H1 (cell line): ENCODE measurements at regions not wholly inside any gene's neighbourhood (a gene's known extent, or its start where the extent isn't known, plus 50 kb on each side); places are given as distances from the start of the nearest gene placed in this dataset.

Experiments
- CTCF ChIA-PET: fragments of 300-600 bp; sonication (Branson Sonifier 250); formaldehyde crosslinking; loops from one replicate; lab custom pipeline; 2021; ENCODE audit not compliant: partially characterized antibody; lab: Charles Lee
- POLR2A ChIA-PET: fragments of 300-600 bp; sonication (Branson Sonifier 250); formaldehyde crosslinking; loops from one replicate; lab custom pipeline; 2021; ENCODE audit warnings: inconsistent platforms; ENCODE audit not compliant: partially characterized antibody; lab: Charles Lee
- DNase-seq, 2 experiments: peaks; one replicate each; pipeline versions ENCODE4 v3.0.0 to v3.0.0-alpha.2; 2010 to 2022; ENCODE audit warnings: low spot score in 2 of 2, low read depth in 1 of 2, mixed read lengths in 1 of 2
- FAIRE-seq: peaks from 2 replicates; lab custom pipeline; 2011; peaks lifted over from hg19 to GRCh38; lab: Jason Lieb, UNC
- H2AFZ ChIP-seq: 2 replicates; pipeline ENCODE4 v1.8.1; 2012; ENCODE audit warnings: low read length, inconsistent platforms
- H2AK5ac ChIP-seq: 2 replicates; pipeline ENCODE4 v1.6.1; 2013; ENCODE audit warnings: low read depth, low read length
- H2BK120ac ChIP-seq: replicated peaks from 2 replicates; pipeline ENCODE3; 2013; ENCODE audit warnings: low read depth, low read length, inconsistent platforms
- H2BK12ac ChIP-seq: 2 replicates; pipeline ENCODE4 v1.6.1; 2013; ENCODE audit warnings: low read depth, low read length
- H2BK15ac ChIP-seq: 2 replicates; pipeline ENCODE4 v1.6.1; 2013; ENCODE audit warnings: low read length
- H2BK20ac ChIP-seq: 2 replicates; pipeline ENCODE4 v1.6.1; 2013; ENCODE audit warnings: low read length
- H2BK5ac ChIP-seq: 2 replicates; pipeline ENCODE4 v1.6.1; 2013; ENCODE audit warnings: low read depth, low read length
- H3K14ac ChIP-seq: 2 replicates; pipeline ENCODE4 v1.6.1; 2013; ENCODE audit warnings: inconsistent platforms; ENCODE audit not compliant: insufficient read length
- H3K18ac ChIP-seq: 2 replicates; pipeline ENCODE4 v1.6.1; 2013; ENCODE audit warnings: low read length; ENCODE audit errors: extremely low read depth
- H3K23ac ChIP-seq: 2 replicates; pipeline ENCODE4 v1.6.1; 2013; ENCODE audit warnings: inconsistent platforms; ENCODE audit not compliant: insufficient read length
- H3K23me2 ChIP-seq: 2 replicates; pipeline ENCODE4 v1.6.1; 2013; ENCODE audit warnings: low read depth, low read length
- H3K27ac ChIP-seq: 2 replicates; pipeline ENCODE4 v1.6.1; 2011; ENCODE audit warnings: low read depth, low read length, inconsistent platforms
- H3K27me3 ChIP-seq, 4 experiments: replicated peaks in 1 of 4; 1 replicate in 1 of 4; 2 replicates in 3 of 4; pipeline versions ENCODE4 v1.6.1 to v1.8.1; 2011 to 2013; ENCODE audit warnings: low read length in 3 of 4, mild to moderate bottlenecking in 3 of 4, inconsistent platforms in 2 of 4, mixed read lengths in 2 of 4, moderate library complexity in 1 of 4; ENCODE audit not compliant: control insufficient read depth in 3 of 4, insufficient read depth in 3 of 4; ENCODE audit errors: extremely low read depth in 1 of 4
- H3K36me3 ChIP-seq, 4 experiments: 2 replicates each; pipeline versions ENCODE4 v1.6.1 to v1.8.1; 2011 to 2013; ENCODE audit warnings: mild to moderate bottlenecking in 4 of 4, low read length in 3 of 4, moderate library complexity in 2 of 4, control low read depth in 1 of 4, inconsistent platforms in 1 of 4; ENCODE audit not compliant: insufficient read depth in 4 of 4, control insufficient read depth in 2 of 4
- H3K4ac ChIP-seq: replicated peaks from 2 replicates; pipeline ENCODE3; 2013; ENCODE audit warnings: low read length, low read depth, mixed read lengths, inconsistent platforms; ENCODE audit not compliant: insufficient read length
- H3K4me1 ChIP-seq, 4 experiments: replicated peaks in 1 of 4; 1 replicate in 1 of 4; 2 replicates in 3 of 4; pipeline versions ENCODE4 v1.6.1 to v1.8.1; 2011 to 2013; ENCODE audit warnings: low read length in 3 of 4, inconsistent platforms in 2 of 4, mixed read lengths in 1 of 4; ENCODE audit not compliant: insufficient read depth in 4 of 4, control insufficient read depth in 3 of 4
- H3K4me2 ChIP-seq, 2 experiments: 2 replicates each; pipeline versions ENCODE4 v1.6.1 to v1.8.1; 2011 to 2013; ENCODE audit warnings: low read depth in 2 of 2, low read length in 2 of 2, control low read depth in 1 of 2, inconsistent platforms in 1 of 2, mild to moderate bottlenecking in 1 of 2; ENCODE audit not compliant: insufficient read depth in 1 of 2
- H3K4me3 ChIP-seq, 4 experiments: fragments of 200-600, 300-600 bp in 1 of 4; sonication (generic), shearing (Covaris generic), sonication (Bioruptor Twin) in 1 of 4; 2 replicates each; pipeline versions ENCODE4 v1.5.1 to v1.8.1; 2011 to 2016; ENCODE audit warnings: low read length in 4 of 4, low read depth in 3 of 4, control low read depth in 2 of 4, inconsistent platforms in 2 of 4, mild to moderate bottlenecking in 2 of 4, mixed read lengths in 1 of 4, moderate library complexity in 1 of 4; ENCODE audit not compliant: insufficient read depth in 2 of 4; ENCODE audit errors: extremely low read depth in 1 of 4
- H3K56ac ChIP-seq: replicated peaks from 2 replicates; pipeline ENCODE3; 2013; ENCODE audit warnings: low read depth, mild to moderate bottlenecking, mixed read lengths, low read length, inconsistent platforms; ENCODE audit not compliant: insufficient read length
- H3K79me1 ChIP-seq: 2 replicates; pipeline ENCODE4 v1.6.1; 2013; ENCODE audit warnings: low read depth, low read length, control low read depth
- H3K79me2 ChIP-seq, 2 experiments: 2 replicates each; pipeline versions ENCODE4 v1.6.1 to v1.8.1; 2012 to 2013; ENCODE audit warnings: low read length in 2 of 2, mild to moderate bottlenecking in 2 of 2, inconsistent platforms in 1 of 2; ENCODE audit not compliant: insufficient read depth in 2 of 2, control insufficient read depth in 1 of 2
- H3K9ac ChIP-seq, 4 experiments: replicated peaks in 1 of 4; 1 replicate in 1 of 4; 2 replicates in 3 of 4; pipeline versions ENCODE4 v1.6.1 to v1.8.1; 2011 to 2013; ENCODE audit warnings: low read depth in 3 of 4, low read length in 3 of 4, control low read depth in 2 of 4, mild to moderate bottlenecking in 2 of 4, moderate library complexity in 2 of 4, inconsistent platforms in 1 of 4; ENCODE audit errors: extremely low read depth in 1 of 4
- H3K9me3 ChIP-seq, 2 experiments: 2 replicates each; pipeline versions ENCODE4 v1.6.1 to v1.8.1; 2012 to 2013; ENCODE audit warnings: mild to moderate bottlenecking in 2 of 2, moderate library complexity in 2 of 2, control low read depth in 1 of 2, inconsistent platforms in 1 of 2, low read depth in 1 of 2, low read length in 1 of 2, mixed read lengths in 1 of 2; ENCODE audit not compliant: insufficient read depth in 2 of 2
- H4K20me1 ChIP-seq, 2 experiments: replicated peaks in 1 of 2; 2 replicates each; pipeline versions ENCODE3 to v1.8.1; 2011 to 2013; ENCODE audit warnings: inconsistent platforms in 2 of 2, low read length in 2 of 2, mild to moderate bottlenecking in 1 of 2; ENCODE audit not compliant: insufficient read depth in 2 of 2, control insufficient read depth in 1 of 2
- H4K5ac ChIP-seq: 2 replicates; pipeline ENCODE4 v1.6.1; 2013; ENCODE audit warnings: low read length, low read depth, mixed read lengths, inconsistent platforms; ENCODE audit not compliant: insufficient read length
- H4K8ac ChIP-seq: 2 replicates; pipeline ENCODE4 v1.8.0; 2013; ENCODE audit warnings: mild to moderate bottlenecking, moderate library complexity, low read length, inconsistent platforms; ENCODE audit not compliant: insufficient read depth; ENCODE audit errors: extremely low read depth
- H4K91ac ChIP-seq: replicated peaks from 2 replicates; pipeline ENCODE3; 2013; ENCODE audit warnings: low read length, mixed read lengths, inconsistent platforms; ENCODE audit not compliant: insufficient read length
- CBX5 ChIP-seq: fragments of 300-800, 300-1000 bp; sonication (generic); IDR thresholded peaks from 2 replicates; pipeline ENCODE4 v1.7.1; 2016; ENCODE audit warnings: antibody characterized with exemption, low read length, low read depth
- CHD1 ChIP-seq: IDR thresholded peaks from 2 replicates; pipeline ENCODE4 v1.6.1; 2012; ENCODE audit warnings: low read depth, low read length, improper control_type of control experiment
- EZH2 ChIP-seq: fragments of 200-600 bp; sonication (generic); IDR thresholded peaks from 2 replicates; pipeline ENCODE4 v1.7.1; 2012; ENCODE audit warnings: low read depth, mild to moderate bottlenecking, moderate library complexity, low read length, inconsistent platforms; ENCODE audit not compliant: severe bottlenecking
- FOSL1 ChIP-seq: IDR thresholded peaks from 2 replicates; pipeline ENCODE4 v1.6.1; 2011; ENCODE audit warnings: mild to moderate bottlenecking, low read depth, low read length, moderate library complexity; ENCODE audit not compliant: insufficient read depth
- HDAC6 ChIP-seq: IDR thresholded peaks from one replicate; pipeline ENCODE4 v1.7.1; 2012; ENCODE audit warnings: low read depth, mild to moderate bottlenecking, inconsistent platforms, low read length, moderate library complexity
- JUND ChIP-seq: IDR thresholded peaks from 2 replicates; pipeline ENCODE4 v1.6.1; 2011; ENCODE audit warnings: mild to moderate bottlenecking, improper control_type of control experiment, low read length
- KDM1A ChIP-seq: fragments of 200-600, 300-600 bp; sonication (generic); IDR thresholded peaks from 2 replicates; pipeline ENCODE4 v1.7.1; 2016; ENCODE audit warnings: mild to moderate bottlenecking, low read length, borderline replicate concordance
- NANOG ChIP-seq: IDR thresholded peaks from 2 replicates; pipeline ENCODE4 v1.6.1; 2011; ENCODE audit warnings: low read length, low read depth, mild to moderate bottlenecking, inconsistent platforms; ENCODE audit not compliant: insufficient read depth, poor library complexity, severe bottlenecking
- POLR2AphosphoS5 ChIP-seq: IDR thresholded peaks from 2 replicates; pipeline ENCODE4 v1.6.1; 2011; ENCODE audit warnings: low read depth, low read length
- RFX5 ChIP-seq: IDR thresholded peaks from 2 replicates; pipeline ENCODE4 v1.6.1; 2011; ENCODE audit warnings: low read depth, low read length, improper control_type of control experiment, borderline replicate concordance
- RNF2 ChIP-seq: fragments of 200-900, 300-1000 bp; sonication (generic); IDR thresholded peaks from 2 replicates; pipeline ENCODE4 v1.7.1; 2016; ENCODE audit warnings: borderline replicate concordance, low read depth, mild to moderate bottlenecking, antibody characterized with exemption, low read length; ENCODE audit not compliant: poor library complexity, severe bottlenecking; ENCODE audit errors: missing control alignments
- SAP30 ChIP-seq: fragments of 300-600 bp; sonication (generic); IDR thresholded peaks from 2 replicates; pipeline ENCODE4 v1.7.1; 2012; ENCODE audit warnings: low read length, moderate library complexity, mild to moderate bottlenecking, inconsistent platforms; ENCODE audit not compliant: insufficient read depth, insufficient replicate concordance
- SIX5 ChIP-seq: IDR thresholded peaks from 2 replicates; pipeline ENCODE4 v1.6.1; 2011; ENCODE audit warnings: mild to moderate bottlenecking, low read depth, low read length
- SRF ChIP-seq: IDR thresholded peaks from 2 replicates; pipeline ENCODE4 v1.6.1; 2011; ENCODE audit warnings: mild to moderate bottlenecking, low read depth, low read length, moderate library complexity
- SUZ12 ChIP-seq: fragments of 200-600 bp; sonication (generic); IDR thresholded peaks from 2 replicates; pipeline ENCODE4 v1.6.1; 2012; ENCODE audit warnings: mild to moderate bottlenecking, inconsistent platforms, low read length, moderate library complexity, mixed read lengths
- WGBS, 2 experiments: shearing (Covaris generic) in 1 of 2; methylation state at CpG; one replicate each; pipeline versions ENCODE4 v1.1.6 to v1.1.7; 2013 to 2015; ENCODE audit warnings: low lambda C conversion rate in 2 of 2, mixed read lengths in 2 of 2, inconsistent platforms in 1 of 2, low coverage in 1 of 2, missing lambda C conversion rate in 1 of 2; ENCODE audit not compliant: insufficient replicate concordance in 2 of 2, insufficient coverage in 1 of 2, insufficient read length in 1 of 2; ENCODE audit errors: extremely low coverage in 1 of 2, missing lambda C conversion rate in 1 of 2; 5-methylcytosine and 5-hydroxymethylcytosine counted together

- Histone ChIP-seq H3K4me1 (no peaks in the 10 kb centered on the region), H2BK5ac (no peak overlapping the region), H3K27me3 (peaks cover 0 to 2% (median 0%) of the 10 kb centered on the region in 4 experiments; a peak in 1 of 7 replicates), H3K27ac (no peak overlapping the region), H2AK5ac (no peak overlapping the region), H2BK20ac (no peak overlapping the region), H3K23ac (no peak overlapping the region), H2BK12ac (no peak overlapping the region), H3K79me2 (no peaks in the 10 kb centered on the region), H3K56ac (no peak overlapping the region), H2BK15ac (no peak overlapping the region), H3K9ac (no peak overlapping the region), H4K5ac (no peak overlapping the region), H3K4ac (no peak overlapping the region), H4K8ac (no peak overlapping the region), H2BK120ac (no peak overlapping the region), H3K4me2 (no peak overlapping the region), H4K20me1 (no peaks in the 10 kb centered on the region), H3K36me3 (no peaks in the 10 kb centered on the region), H3K4me3 (no peak overlapping the region), H2AFZ (no peak overlapping the region), H3K9me3 (no peaks in the 10 kb centered on the region), H3K14ac (no peak overlapping the region), H3K18ac (no peak overlapping the region), H3K79me1 (no peaks in the 10 kb centered on the region), H4K91ac (no peak overlapping the region), H3K23me2 (no peaks in the 10 kb centered on the region)
- WGBS, 2 experiments = 83% methylated on average over 2 of the region's 2 CpGs; no CpG with 5 or more reads in 1 of the 2 experiments
- FAIRE-seq = no peak
- ChIA-PET CTCF (interaction anchor here (0.8 to 1.4 kb wide), 2 partner anchors 26 to 76 kb away, joined by 3 read pairs; no protein-coding TSS in a partner anchor), POLR2A (no interaction called here)
- DNase-seq = no peak
- TF ChIP-seq SAP30 (no peak), POLR2AphosphoS5 (no peak), CBX5 (no peak), HDAC6 (no peak), CHD1 (no peak), KDM1A (no peak), SRF (no peak), FOSL1 (no peak), RFX5 (no peak), JUND (no peak), NANOG (no peak), EZH2 (no peak), SUZ12 (no peak), RNF2 (no peak), SIX5 (no peak)
Measured at GRCh38 chr6:121505284-121505683, 69.8 kb downstream of the GJA1 start.
